ENCODE measurements at regions not wholly inside any gene's neighbourhood (a gene's known extent, or its start where the extent isn't known, plus 50 kb on each side); places are given as distances from the start of the nearest gene placed in this dataset.

DNA sequence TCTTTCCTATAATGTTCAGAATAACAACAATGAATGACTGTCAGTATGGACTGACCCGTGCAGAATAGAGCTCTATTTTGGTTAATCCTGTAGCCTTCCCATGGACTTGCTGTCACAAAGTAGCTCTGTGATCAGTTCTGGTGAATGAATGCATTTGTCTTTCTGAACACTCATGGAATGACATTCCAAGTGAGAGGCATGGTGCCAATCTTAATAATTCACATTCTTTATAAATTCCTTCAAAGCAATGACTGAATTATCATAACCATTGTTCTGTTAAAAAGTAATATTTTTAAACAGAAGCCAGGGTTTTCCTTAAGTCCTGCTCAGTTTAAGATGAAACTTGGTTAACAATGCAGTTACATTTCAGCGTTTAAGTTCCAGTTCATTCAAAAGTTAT is 360.5 kb downstream of the ICE1 start:
- DNase-seq (ENCODE audit: low read depth), result no peak
- TF ChIP-seq, protein P1, sequence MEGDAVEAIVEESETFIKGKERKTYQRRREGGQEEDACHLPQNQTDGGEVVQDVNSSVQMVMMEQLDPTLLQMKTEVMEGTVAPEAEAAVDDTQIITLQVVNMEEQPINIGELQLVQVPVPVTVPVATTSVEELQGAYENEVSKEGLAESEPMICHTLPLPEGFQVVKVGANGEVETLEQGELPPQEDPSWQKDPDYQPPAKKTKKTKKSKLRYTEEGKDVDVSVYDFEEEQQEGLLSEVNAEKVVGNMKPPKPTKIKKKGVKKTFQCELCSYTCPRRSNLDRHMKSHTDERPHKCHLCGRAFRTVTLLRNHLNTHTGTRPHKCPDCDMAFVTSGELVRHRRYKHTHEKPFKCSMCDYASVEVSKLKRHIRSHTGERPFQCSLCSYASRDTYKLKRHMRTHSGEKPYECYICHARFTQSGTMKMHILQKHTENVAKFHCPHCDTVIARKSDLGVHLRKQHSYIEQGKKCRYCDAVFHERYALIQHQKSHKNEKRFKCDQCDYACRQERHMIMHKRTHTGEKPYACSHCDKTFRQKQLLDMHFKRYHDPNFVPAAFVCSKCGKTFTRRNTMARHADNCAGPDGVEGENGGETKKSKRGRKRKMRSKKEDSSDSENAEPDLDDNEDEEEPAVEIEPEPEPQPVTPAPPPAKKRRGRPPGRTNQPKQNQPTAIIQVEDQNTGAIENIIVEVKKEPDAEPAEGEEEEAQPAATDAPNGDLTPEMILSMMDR (IDR thresholded peaks at IDR 0.05; ENCODE audit: control insufficient read depth, extremely low read depth, insufficient read depth), result no peak
- no peak overlapping the region for H3K4me3 ChIP-seq (ENCODE audit: low read depth, low read length)

GRCh38 chr5:5782402-5782801 is 359.9 kb downstream of the ICE1 start:
- no peak overlapping the region for H3K4me3 ChIP-seq (ENCODE audit: low read depth, low read length)
- TF ChIP-seq, protein P1 (IDR thresholded peaks at IDR 0.05; ENCODE audit: control insufficient read depth, extremely low read depth, insufficient read depth), result no peak
- no peak for DNase-seq (ENCODE audit: low read depth)

GRCh38 chr5:5781335-5781734 is 358.9 kb downstream of the ICE1 start:
- DNase-seq (ENCODE audit: low read depth), result no peak
- H3K4me3 ChIP-seq (ENCODE audit: low read depth, low read length), result no peak overlapping the region
- TF ChIP-seq, protein P1 (IDR thresholded peaks at IDR 0.05; ENCODE audit: control insufficient read depth, extremely low read depth, insufficient read depth), result no peak

GRCh38 chr5:5780253-5780652 is 357.8 kb downstream of the ICE1 start:
- H3K4me3 ChIP-seq (ENCODE audit: low read depth, low read length), result no peak overlapping the region
- TF ChIP-seq, protein P1 (IDR thresholded peaks at IDR 0.05; ENCODE audit: control insufficient read depth, extremely low read depth, insufficient read depth), result no peak
- no peak for DNase-seq (ENCODE audit: low read depth)

GRCh38 chr5:5777013-5777412 is 354.5 kb downstream of the ICE1 start:
- TF ChIP-seq, protein P1 (IDR thresholded peaks at IDR 0.05; ENCODE audit: control insufficient read depth, extremely low read depth, insufficient read depth), result no peak
- DNase-seq (ENCODE audit: low read depth), result no peak
- H3K4me3 ChIP-seq (ENCODE audit: low read depth, low read length), result no peak overlapping the region

DNA sequence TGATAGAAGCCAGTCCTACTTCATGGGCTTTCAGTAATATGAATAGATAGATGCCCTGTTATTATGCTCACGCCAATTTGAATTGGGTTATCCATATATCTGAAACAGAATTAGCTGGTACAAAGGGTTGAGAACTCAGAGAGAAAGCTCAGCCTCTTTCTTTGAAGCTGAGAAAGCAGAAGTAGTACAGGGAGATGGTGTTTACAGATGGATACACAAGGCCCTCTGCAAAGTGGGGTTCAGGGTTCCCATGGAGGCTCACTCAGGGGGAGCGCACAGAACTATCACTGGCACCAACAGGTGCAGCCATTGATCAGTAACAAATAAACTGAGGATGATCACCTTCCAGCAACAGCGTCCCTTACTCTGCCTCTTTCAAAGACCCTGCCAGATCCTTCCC is 349.7 kb downstream of the ICE1 start:
- DNase-seq (ENCODE audit: low read depth), result no peak
- TF ChIP-seq, protein P1 (IDR thresholded peaks at IDR 0.05; ENCODE audit: control insufficient read depth, extremely low read depth, insufficient read depth), result no peak
- H3K4me3 ChIP-seq (ENCODE audit: low read depth, low read length), result no peak overlapping the region

DNA sequence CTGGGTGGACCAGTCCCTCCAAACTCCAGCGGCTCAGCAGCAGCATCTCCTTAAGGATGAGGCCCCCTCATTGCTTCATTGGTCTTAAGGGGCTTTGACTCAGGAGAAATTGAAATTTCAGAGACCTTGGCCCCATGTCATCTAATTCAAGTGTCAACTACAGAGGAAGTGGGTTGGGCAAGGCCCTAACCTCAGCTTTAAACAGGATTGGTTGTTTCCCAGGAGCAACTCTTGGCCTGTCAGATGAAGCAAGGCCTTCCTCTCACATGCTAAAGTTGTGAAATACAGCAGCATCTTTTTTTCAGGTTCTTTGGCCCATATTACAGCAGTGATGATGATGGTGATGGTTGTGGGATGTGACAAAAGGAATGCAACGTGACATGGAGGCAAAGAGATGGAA is 348.3 kb downstream of the ICE1 start:
- DNase-seq (ENCODE audit: low read depth), result no peak
- TF ChIP-seq, protein P1 (IDR thresholded peaks at IDR 0.05; ENCODE audit: control insufficient read depth, extremely low read depth, insufficient read depth), result no peak
- no peak overlapping the region for H3K4me3 ChIP-seq (ENCODE audit: low read depth, low read length)
